ENCODE measurements at regions not wholly inside any gene's neighbourhood (a gene's known extent, or its start where the extent isn't known, plus 50 kb on each side); places are given as distances from the start of the nearest gene placed in this dataset.

- Histone ChIP-seq H3K56ac (replicated peaks; ENCODE audit: insufficient read length, low read depth, low read length) (no peak overlapping the region), H2BK120ac (replicated peaks; ENCODE audit: low read depth, low read length) (no peak overlapping the region), H2AK5ac (ENCODE audit: low read depth, low read length) (no peak overlapping the region), H3K9ac (replicated peaks in 1 of 4; ENCODE audit: extremely low read depth in 1 of 4, low read depth in 3 of 4, low read length in 3 of 4) (no peak overlapping the region), H3K23me2 (ENCODE audit: low read depth, low read length) (no peaks in the 10 kb centered on the region), H3K79me1 (ENCODE audit: low read depth, low read length) (no peaks in the 10 kb centered on the region), H3K23ac (ENCODE audit: insufficient read length) (no peak overlapping the region), H3K18ac (ENCODE audit: extremely low read depth, low read length) (no peak overlapping the region), H3K27me3 (replicated peaks in 1 of 4; ENCODE audit: control insufficient read depth in 3 of 4, extremely low read depth in 1 of 4, insufficient read depth in 3 of 4, low read length in 3 of 4) (no peaks in the 10 kb centered on the region), H3K79me2 (ENCODE audit: control insufficient read depth in 1 of 2, insufficient read depth in 2 of 2, low read length in 2 of 2) (no peaks in the 10 kb centered on the region), H4K5ac (ENCODE audit: insufficient read length, low read depth, low read length) (no peak overlapping the region), H2BK20ac (ENCODE audit: low read length) (no peak overlapping the region), H2BK15ac (ENCODE audit: low read length) (no peak overlapping the region), H2BK5ac (ENCODE audit: low read depth, low read length) (no peak overlapping the region), H3K4me3 (ENCODE audit: extremely low read depth in 1 of 4, insufficient read depth in 2 of 4, low read depth in 3 of 4, low read length in 4 of 4) (no peak overlapping the region), H3K27ac (ENCODE audit: low read depth, low read length) (no peak overlapping the region), H3K9me3 (ENCODE audit: insufficient read depth in 2 of 2, low read depth in 1 of 2, low read length in 1 of 2) (no peaks in the 10 kb centered on the region), H4K20me1 (replicated peaks in 1 of 2; ENCODE audit: control insufficient read depth in 1 of 2, insufficient read depth in 2 of 2, low read length in 2 of 2) (no peaks in the 10 kb centered on the region), H3K14ac (ENCODE audit: insufficient read length) (no peak overlapping the region), H3K4me2 (ENCODE audit: insufficient read depth in 1 of 2, low read depth in 2 of 2, low read length in 2 of 2) (no peak overlapping the region), H2BK12ac (ENCODE audit: low read depth, low read length) (no peak overlapping the region), H2AFZ (ENCODE audit: low read length) (no peak overlapping the region), H3K4ac (replicated peaks; ENCODE audit: insufficient read length, low read depth, low read length) (no peak overlapping the region), H3K36me3 (ENCODE audit: control insufficient read depth in 2 of 4, insufficient read depth in 4 of 4, low read length in 3 of 4) (no peaks in the 10 kb centered on the region), H4K8ac (ENCODE audit: extremely low read depth, insufficient read depth, low read length) (no peak overlapping the region), H3K4me1 (replicated peaks in 1 of 4; ENCODE audit: control insufficient read depth in 3 of 4, insufficient read depth in 4 of 4, low read length in 3 of 4) (no peaks in the 10 kb centered on the region), H4K91ac (replicated peaks; ENCODE audit: insufficient read length, low read length) (no peak overlapping the region)
- FAIRE-seq (no peak), DNase-seq (ENCODE audit: low read depth in 1 of 2, low spot score in 2 of 2) (no peak)
- 86% methylated on average over 5 of the region's 5 CpGs; no CpG with 5 or more reads in 1 of the 2 experiments for WGBS, 2 experiments (ENCODE audit: extremely low coverage in 1 of 2, insufficient coverage in 1 of 2, insufficient read length in 1 of 2, insufficient replicate concordance in 2 of 2, low coverage in 1 of 2, low lambda C conversion rate in 2 of 2, missing lambda C conversion rate in 1 of 2)
- ChIA-PET CTCF (ENCODE audit: partially characterized antibody) (interaction anchor here (1.9 kb wide), 1 partner anchor 134 kb away, joined by 4 read pairs; no protein-coding TSS in a partner anchor), POLR2A (ENCODE audit: partially characterized antibody) (no interaction called here)
- no peak for TF ChIP-seq MAX (IDR thresholded peaks at IDR 0.05)
- TF ChIP-seq RFX5 (IDR thresholded peaks at IDR 0.05; ENCODE audit: borderline replicate concordance, low read depth, low read length), result no peak
- no peak for TF ChIP-seq RBBP5 (IDR thresholded peaks at IDR 0.05; ENCODE audit: borderline replicate concordance, low read depth, low read length)
- TF ChIP-seq EP300 (IDR thresholded peaks at IDR 0.05; ENCODE audit: borderline replicate concordance in 1 of 2, low read depth in 2 of 2, low read length in 2 of 2), result no peak
- TF ChIP-seq JUND (IDR thresholded peaks at IDR 0.05; ENCODE audit: low read length), result no peak
- TF ChIP-seq PHF8 (conservative IDR thresholded peaks at IDR 0.05; ENCODE audit: low read depth, low read length), result no peak
- TF ChIP-seq SUZ12 (IDR thresholded peaks at IDR 0.05; ENCODE audit: low read length), result no peak
- no peak for TF ChIP-seq HDAC6 (IDR thresholded peaks at IDR 0.05; ENCODE audit: low read depth, low read length)
- no peak for TF ChIP-seq CBX8 (IDR thresholded peaks at IDR 0.05; ENCODE audit: borderline replicate concordance, low read depth, low read length)
- no peak for TF ChIP-seq YY1 (IDR thresholded peaks at IDR 0.05; ENCODE audit: low read depth, low read length)
- no peak for TF ChIP-seq SP2 (IDR thresholded peaks at IDR 0.05; ENCODE audit: low read length)
- TF ChIP-seq, protein P1, sequence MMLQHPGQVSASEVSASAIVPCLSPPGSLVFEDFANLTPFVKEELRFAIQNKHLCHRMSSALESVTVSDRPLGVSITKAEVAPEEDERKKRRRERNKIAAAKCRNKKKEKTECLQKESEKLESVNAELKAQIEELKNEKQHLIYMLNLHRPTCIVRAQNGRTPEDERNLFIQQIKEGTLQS (IDR thresholded peaks at IDR 0.05; ENCODE audit: insufficient read depth, low read depth, low read length), result no peak
- TF ChIP-seq RNF2 (IDR thresholded peaks at IDR 0.05; ENCODE audit: borderline replicate concordance, low read depth, low read length, missing control alignments, poor library complexity, severe bottlenecking), result no peak
- TF ChIP-seq TAF7 (optimal IDR thresholded peaks at IDR 0.05; ENCODE audit: borderline replicate concordance, low read depth, low read length), result no peak
Observed at GRCh38 chr5:61901997-61902396, 404.0 kb upstream of the KIF2A start.
